Smooth muscle cell (in vitro differentiated cells): ENCODE measurements at regions not wholly inside any gene's neighbourhood (a gene's known extent, or its start where the extent isn't known, plus 50 kb on each side); places are given as distances from the start of the nearest gene placed in this dataset.

ENCODE experiments used
- DNase-seq: peaks from one replicate; lab custom pipeline; 2025; ENCODE audit not compliant: unreplicated experiment; lab: John Stamatoyannopoulos, UW
- H2AFZ ChIP-seq: fragments of 200-600 bp; sonication (generic); 2 replicates; pipeline ENCODE4 v1.6.0; 2016; ENCODE audit warnings: antibody characterized with exemption, low read depth, mild to moderate bottlenecking
- H3F3A ChIP-seq: fragments of 200-600 bp; sonication (generic); 2 replicates; pipeline ENCODE4 v1.6.0; 2017; ENCODE audit warnings: antibody characterized with exemption, low read depth
- H3K27ac ChIP-seq: fragments of 200-600 bp; sonication (generic); 2 replicates; pipeline ENCODE4 v1.5.1; 2016; ENCODE audit warnings: low read depth, mild to moderate bottlenecking
- H3K27me3 ChIP-seq: fragments of 200-600 bp; sonication (generic); 2 replicates; pipeline ENCODE4 v1.6.1; 2016; ENCODE audit warnings: low read depth, mild to moderate bottlenecking
- H3K36me3 ChIP-seq: fragments of 200-600 bp; sonication (generic); 2 replicates; pipeline ENCODE4 v1.5.1; 2016; ENCODE audit warnings: low read depth
- H3K4me1 ChIP-seq: fragments of 200-600 bp; sonication (generic); 2 replicates; pipeline ENCODE4 v1.5.1; 2016; ENCODE audit warnings: low read depth
- H3K4me2 ChIP-seq: fragments of 200-600 bp; sonication (generic); 2 replicates; pipeline ENCODE4 v1.6.0; 2016; ENCODE audit warnings: mild to moderate bottlenecking
- H3K4me3 ChIP-seq: fragments of 200-600 bp; sonication (generic); 2 replicates; pipeline ENCODE4 v1.5.1; 2016; ENCODE audit warnings: mild to moderate bottlenecking
- H3K79me2 ChIP-seq: fragments of 200-600 bp; sonication (generic); 2 replicates; pipeline ENCODE4 v1.6.0; 2016; ENCODE audit warnings: low read depth, mild to moderate bottlenecking
- H3K9ac ChIP-seq: fragments of 200-600 bp; sonication (generic); 2 replicates; pipeline ENCODE4 v1.6.0; 2016; ENCODE audit warnings: low read depth
- H3K9me3 ChIP-seq: fragments of 200-600 bp; sonication (generic); replicated peaks from 2 replicates; pipeline ENCODE4 v1.5.1; 2016; ENCODE audit warnings: low read depth
- H4K20me1 ChIP-seq: fragments of 200-600 bp; sonication (generic); 2 replicates; pipeline ENCODE4 v1.6.0; 2016; ENCODE audit warnings: low read depth
- WGBS: methylation state at CpG from one replicate; pipeline ENCODE4 v1.1.7; 2016; ENCODE audit warnings: low lambda C conversion rate; 5-methylcytosine and 5-hydroxymethylcytosine counted together
- TF ChIP-seq, protein P1 (sequence below): fragments of 200-600 bp; sonication (generic); IDR thresholded peaks from 2 replicates; pipeline ENCODE4 v1.5.1; 2017; ENCODE audit warnings: borderline replicate concordance, mild to moderate bottlenecking, antibody characterized with exemption; ENCODE audit not compliant: insufficient read depth, poor library complexity, severe bottlenecking

GRCh38 chrX:129161108-129161507, 362.2 kb downstream of the SMARCA1 start:
- H3K27ac ChIP-seq, result no peak overlapping the region
- H2AFZ ChIP-seq, result no peak overlapping the region
- no peak overlapping the region for H3K4me3 ChIP-seq
- no peak overlapping the region for H3K9ac ChIP-seq
- no peaks in the 10 kb centered on the region for H3K79me2 ChIP-seq
- H3K36me3 ChIP-seq, result no peaks in the 10 kb centered on the region
- H3K4me1 ChIP-seq, result no peaks in the 10 kb centered on the region
- no peaks in the 10 kb centered on the region for H3F3A ChIP-seq
- no peaks in the 10 kb centered on the region for H3K9me3 ChIP-seq
- no peaks in the 10 kb centered on the region for H3K27me3 ChIP-seq
- no peaks in the 10 kb centered on the region for H4K20me1 ChIP-seq
- DNase-seq, result no peak
- TF ChIP-seq, protein P1, sequence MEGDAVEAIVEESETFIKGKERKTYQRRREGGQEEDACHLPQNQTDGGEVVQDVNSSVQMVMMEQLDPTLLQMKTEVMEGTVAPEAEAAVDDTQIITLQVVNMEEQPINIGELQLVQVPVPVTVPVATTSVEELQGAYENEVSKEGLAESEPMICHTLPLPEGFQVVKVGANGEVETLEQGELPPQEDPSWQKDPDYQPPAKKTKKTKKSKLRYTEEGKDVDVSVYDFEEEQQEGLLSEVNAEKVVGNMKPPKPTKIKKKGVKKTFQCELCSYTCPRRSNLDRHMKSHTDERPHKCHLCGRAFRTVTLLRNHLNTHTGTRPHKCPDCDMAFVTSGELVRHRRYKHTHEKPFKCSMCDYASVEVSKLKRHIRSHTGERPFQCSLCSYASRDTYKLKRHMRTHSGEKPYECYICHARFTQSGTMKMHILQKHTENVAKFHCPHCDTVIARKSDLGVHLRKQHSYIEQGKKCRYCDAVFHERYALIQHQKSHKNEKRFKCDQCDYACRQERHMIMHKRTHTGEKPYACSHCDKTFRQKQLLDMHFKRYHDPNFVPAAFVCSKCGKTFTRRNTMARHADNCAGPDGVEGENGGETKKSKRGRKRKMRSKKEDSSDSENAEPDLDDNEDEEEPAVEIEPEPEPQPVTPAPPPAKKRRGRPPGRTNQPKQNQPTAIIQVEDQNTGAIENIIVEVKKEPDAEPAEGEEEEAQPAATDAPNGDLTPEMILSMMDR, result no peak
- H3K4me2 ChIP-seq, result no peak overlapping the region

DNA sequence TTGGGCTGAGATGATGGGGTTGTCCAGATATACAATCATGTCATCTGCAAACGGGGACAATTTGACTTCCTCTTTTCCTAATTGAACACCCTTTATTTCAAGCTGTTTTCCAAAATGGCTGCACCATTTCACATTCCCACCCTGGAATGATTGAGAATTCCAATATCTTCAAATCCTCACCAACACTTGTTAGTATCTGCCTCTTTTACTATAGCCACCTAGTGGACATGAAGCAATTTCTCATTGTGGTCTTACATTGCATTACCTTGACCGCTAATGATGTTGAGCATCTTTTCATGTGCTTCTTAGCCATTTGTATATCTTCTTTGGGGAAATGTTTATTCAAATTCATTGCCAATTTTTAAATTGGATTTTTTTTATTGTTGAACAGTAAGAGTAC, 364.8 kb downstream of the SMARCA1 start:
- Histone ChIP-seq H4K20me1 (no peaks in the 10 kb centered on the region), H3K9ac (no peak overlapping the region), H3K4me1 (no peaks in the 10 kb centered on the region), H3K79me2 (no peaks in the 10 kb centered on the region), H3K36me3 (no peaks in the 10 kb centered on the region), H3K27me3 (no peaks in the 10 kb centered on the region), H3K4me3 (no peak overlapping the region), H3F3A (no peaks in the 10 kb centered on the region), H3K27ac (no peak overlapping the region), H2AFZ (no peak overlapping the region), H3K4me2 (no peak overlapping the region), H3K9me3 (no peaks in the 10 kb centered on the region)
- DNase-seq, result no peak
- 95% methylated on average over 2 of the region's 2 CpGs for WGBS
- TF ChIP-seq, protein P1, result no peak

GRCh38 chrX:129145840-129146272, 377.4 kb downstream of the SMARCA1 start:
- H2AFZ ChIP-seq, result no peak overlapping the region
- 65% methylated on average over 5 of the region's 5 CpGs for WGBS
- no peaks in the 10 kb centered on the region for H3K79me2 ChIP-seq
- no peaks in the 10 kb centered on the region for H3K36me3 ChIP-seq
- H3K27me3 ChIP-seq, result no peaks in the 10 kb centered on the region
- no peak overlapping the region for H3K9ac ChIP-seq
- no peaks in the 10 kb centered on the region for H4K20me1 ChIP-seq
- no peaks in the 10 kb centered on the region for H3F3A ChIP-seq
- DNase-seq, result no peak
- H3K4me2 ChIP-seq, result no peak overlapping the region
- H3K4me1 ChIP-seq, result no peaks in the 10 kb centered on the region
- TF ChIP-seq, protein P1, result no peak
- no peak overlapping the region for H3K4me3 ChIP-seq
- no peaks in the 10 kb centered on the region for H3K9me3 ChIP-seq
- H3K27ac ChIP-seq, result no peak overlapping the region

- H3K27ac ChIP-seq, result no peak overlapping the region
- whole genome bisulfite sequencing, result 64% methylated on average over 2 of the region's 2 CpGs
- H3K9ac ChIP-seq, result no peak overlapping the region
- no peak overlapping the region for H3K4me2 ChIP-seq
- no peaks in the 10 kb centered on the region for H3K36me3 ChIP-seq
- no peaks in the 10 kb centered on the region for H3K4me1 ChIP-seq
- no peak overlapping the region for H3K4me3 ChIP-seq
- no peaks in the 10 kb centered on the region for H3K27me3 ChIP-seq
- H3K79me2 ChIP-seq, result no peaks in the 10 kb centered on the region
- no peak for DNase-seq
- no peaks in the 10 kb centered on the region for H4K20me1 ChIP-seq
- no peaks in the 10 kb centered on the region for H3K9me3 ChIP-seq
- no peak overlapping the region for H2AFZ ChIP-seq
- H3F3A ChIP-seq, result no peaks in the 10 kb centered on the region
- TF ChIP-seq, protein P1, result no peak
These were observed 377.9 kb downstream of the SMARCA1 start for GRCh38 chrX:129145385-129145784.
